K562 (cell line): ENCODE measurements at regions not wholly inside any gene's neighbourhood (a gene's known extent, or its start where the extent isn't known, plus 50 kb on each side); places are given as distances from the start of the nearest gene placed in this dataset.

Source experiments
- BCOR ChIP-seq: fragments of 450-650 bp; IDR thresholded peaks from 2 replicates; pipeline ENCODE4 v1.6.1; 2016
- CEBPG ChIP-seq, 3 experiments: fragments of 200-800 bp in 1 of 3; sonication (Bioruptor generic) in 1 of 3; sonication (generic) in 1 of 3; formaldehyde crosslinking in 1 of 3; IDR thresholded peaks in 2 of 3; conservative IDR thresholded peaks in 1 of 3; 2 replicates each; pipeline versions ENCODE4 v1.6.1 to v1.8.0; 2016 to 2022; ENCODE audit warnings: missing compliant biosample characterization in 2 of 3, missing genetic modification characterization in 2 of 3, mild to moderate bottlenecking in 1 of 3, missing genetic modification reagents in 1 of 3
- CXXC5 ChIP-seq: fragments of 250-450 bp; sonication (Bioruptor Pico); IDR thresholded peaks from 2 replicates; pipeline ENCODE4 v1.8.0; 2022; ENCODE audit warnings: inconsistent platforms, mild to moderate bottlenecking, moderate library complexity
- FOSL1 ChIP-seq: fragments of 200-800 bp; sonication (Bioruptor generic); conservative IDR thresholded peaks from 2 replicates; pipeline ENCODE4 v1.6.1; 2016; ENCODE audit warnings: missing genetic modification characterization, missing compliant biosample characterization
- HOXB6 ChIP-seq: fragments of 250-450 bp; sonication (Bioruptor Pico); IDR thresholded peaks from 2 replicates; pipeline ENCODE4 v1.5.1; 2022; ENCODE audit warnings: mild to moderate bottlenecking, borderline replicate concordance
- KAT2B ChIP-seq: IDR thresholded peaks from one replicate; pipeline ENCODE4 v1.6.1; 2012; ENCODE audit warnings: low read depth, mild to moderate bottlenecking, control low read depth, inconsistent platforms, low read length, moderate library complexity
- KAT8 ChIP-seq: fragments of 450-650 bp; IDR thresholded peaks from 2 replicates; pipeline ENCODE4 v1.6.1; 2016; ENCODE audit warnings: low read depth, mild to moderate bottlenecking
- KLF10 ChIP-seq: fragments of 250-450 bp; sonication (Bioruptor Pico); IDR thresholded peaks from 2 replicates; pipeline ENCODE4 v1.6.1; 2021; ENCODE audit warnings: matching md5 sums
- LARP7 ChIP-seq: fragments of 450-650 bp; IDR thresholded peaks from 2 replicates; pipeline ENCODE4 v1.6.1; 2016
- MLLT1 ChIP-seq, 2 experiments: fragments of 450-650 bp; IDR thresholded peaks; 2 replicates each; pipeline ENCODE4 v1.6.1; 2016
- PKNOX1 ChIP-seq: fragments of 450-650 bp; IDR thresholded peaks from 2 replicates; pipeline ENCODE4 v1.6.1; 2016
- POLR2AphosphoS2 ChIP-seq: IDR thresholded peaks from 2 replicates; pipeline ENCODE4 v1.6.1; 2012; ENCODE audit warnings: low read length, improper control_type of control experiment
- PTBP1 ChIP-seq: fragments of 200-400 bp; formaldehyde crosslinking; IDR thresholded peaks from 2 replicates; pipeline ENCODE4 v1.6.1; 2017; ENCODE audit warnings: low read depth, low read length
- SMARCC2 ChIP-seq: fragments of 450-650 bp; IDR thresholded peaks from 2 replicates; pipeline ENCODE4 v1.6.1; 2017; ENCODE audit warnings: antibody characterized with exemption, moderate library complexity, mild to moderate bottlenecking, low read depth
- SNRNP70 ChIP-seq: fragments of 200-400 bp; formaldehyde crosslinking; optimal IDR thresholded peaks from 2 replicates; pipeline ENCODE3; 2017; ENCODE audit warnings: low read depth, low read length
- TRIM28 ChIP-seq: fragments of 450-650 bp; IDR thresholded peaks from 2 replicates; pipeline ENCODE4 v1.6.1; 2017
- ZFX ChIP-seq: sonication (generic); formaldehyde crosslinking; IDR thresholded peaks from 2 replicates; pipeline ENCODE4 v1.8.0; 2022; ENCODE audit warnings: mild to moderate bottlenecking, missing genetic modification reagents, moderate library complexity
- ZNF197 ChIP-seq: fragments of 200-800 bp; sonication (Bioruptor generic); IDR thresholded peaks from 2 replicates; pipeline ENCODE4 v1.6.1; 2016; ENCODE audit warnings: low read depth, missing genetic modification characterization, missing compliant biosample characterization
- ZNF347 ChIP-seq: fragments of 450-650 bp; formaldehyde crosslinking; IDR thresholded peaks from 2 replicates; pipeline ENCODE4 v1.4.0; 2020; ENCODE audit warnings: low read depth, mild to moderate bottlenecking, moderate library complexity
- ZNF444 ChIP-seq: fragments of 250-450 bp; sonication (Bioruptor Pico); IDR thresholded peaks from 2 replicates; pipeline ENCODE4 v1.4.0; 2020; ENCODE audit warnings: mild to moderate bottlenecking, moderate library complexity
- ZNF586 ChIP-seq: fragments of 450-650 bp; formaldehyde crosslinking; conservative IDR thresholded peaks from 2 replicates; pipeline ENCODE4 v1.4.0; 2020; ENCODE audit warnings: mild to moderate bottlenecking, moderate library complexity
- ZSCAN32 ChIP-seq: fragments of 450-650 bp; formaldehyde crosslinking; IDR thresholded peaks from 2 replicates; pipeline ENCODE4 v1.4.0; 2020; ENCODE audit warnings: mild to moderate bottlenecking, moderate library complexity
- TF ChIP-seq, protein P1 (sequence below): sonication (generic); formaldehyde crosslinking; IDR thresholded peaks from 2 replicates; pipeline ENCODE4 v1.4.0; 2020; ENCODE audit warnings: mild to moderate bottlenecking, missing genetic modification reagents
- TF ChIP-seq, protein P2 (sequence below), 2 experiments: fragments of 450-650 bp in 1 of 2; sonication (generic) in 1 of 2; formaldehyde crosslinking in 1 of 2; IDR thresholded peaks in 1 of 2; conservative IDR thresholded peaks in 1 of 2; 2 replicates each; pipeline versions ENCODE4 v1.6.1 to v1.8.1; 2016 to 2023; ENCODE audit warnings: mild to moderate bottlenecking in 2 of 2, moderate library complexity in 2 of 2, inconsistent platforms in 1 of 2, missing genetic modification reagents in 1 of 2

- TF ChIP-seq SMARCC2 (peak; percentile 99), POLR2AphosphoS2 (no peak), ZNF347 (CRISPR knock-in tag) (no peak), TRIM28 (peak; percentile 90), CXXC5 (CRISPR knock-in tag) (peak; percentile 99), ZSCAN32 (no peak), SNRNP70 (no peak), FOSL1 (peak; percentile 97), MLLT1 (IDR thresholded peaks at IDR 0.05) (peak; percentile 68 to 94; a peak in 3 of 4 replicates), LARP7 (no peak), ZNF444 (CRISPR knock-in tag) (no peak), ZFX (CRISPR knock-in tag) (peak; percentile 93), BCOR (peak; percentile 100), HOXB6 (CRISPR knock-in tag) (no peak), KAT2B (peak; percentile 76), KLF10 (CRISPR knock-in tag) (no peak), ZNF197 (CRISPR knock-in tag) (peak; percentile 91; the same call in 1 of the 2 replicates), KAT8 (no peak), PKNOX1 (peak; percentile 90), ZNF586 (no peak), PTBP1 (peak; percentile 96), CEBPG (CRISPR knock-in tag; IDR thresholded peaks at IDR 0.05) (no peak), CEBPG (tag; conservative IDR thresholded peaks at IDR 0.05 in 1 of 2, IDR thresholded peaks at IDR 0.05 in 1 of 2) (no peak)
- TF ChIP-seq, protein P1, sequence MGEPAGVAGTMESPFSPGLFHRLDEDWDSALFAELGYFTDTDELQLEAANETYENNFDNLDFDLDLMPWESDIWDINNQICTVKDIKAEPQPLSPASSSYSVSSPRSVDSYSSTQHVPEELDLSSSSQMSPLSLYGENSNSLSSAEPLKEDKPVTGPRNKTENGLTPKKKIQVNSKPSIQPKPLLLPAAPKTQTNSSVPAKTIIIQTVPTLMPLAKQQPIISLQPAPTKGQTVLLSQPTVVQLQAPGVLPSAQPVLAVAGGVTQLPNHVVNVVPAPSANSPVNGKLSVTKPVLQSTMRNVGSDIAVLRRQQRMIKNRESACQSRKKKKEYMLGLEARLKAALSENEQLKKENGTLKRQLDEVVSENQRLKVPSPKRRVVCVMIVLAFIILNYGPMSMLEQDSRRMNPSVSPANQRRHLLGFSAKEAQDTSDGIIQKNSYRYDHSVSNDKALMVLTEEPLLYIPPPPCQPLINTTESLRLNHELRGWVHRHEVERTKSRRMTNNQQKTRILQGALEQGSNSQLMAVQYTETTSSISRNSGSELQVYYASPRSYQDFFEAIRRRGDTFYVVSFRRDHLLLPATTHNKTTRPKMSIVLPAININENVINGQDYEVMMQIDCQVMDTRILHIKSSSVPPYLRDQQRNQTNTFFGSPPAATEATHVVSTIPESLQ (CRISPR knock-in tag): peak; percentile 47; the same call in 1 of the 2 replicates
- TF ChIP-seq, protein P2, sequence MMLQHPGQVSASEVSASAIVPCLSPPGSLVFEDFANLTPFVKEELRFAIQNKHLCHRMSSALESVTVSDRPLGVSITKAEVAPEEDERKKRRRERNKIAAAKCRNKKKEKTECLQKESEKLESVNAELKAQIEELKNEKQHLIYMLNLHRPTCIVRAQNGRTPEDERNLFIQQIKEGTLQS (IDR thresholded peaks at IDR 0.05): peak; percentile 86
- TF ChIP-seq, protein P2 (CRISPR knock-in tag; conservative IDR thresholded peaks at IDR 0.05): peak; percentile 95
These were observed 99.9 kb upstream of the PITX1 start (continued) for GRCh38 chr5:135133698-135134515.
